GM21576 (cell line): ENCODE measurements at regions not wholly inside any gene's neighbourhood (a gene's known extent, or its start where the extent isn't known, plus 50 kb on each side); places are given as distances from the start of the nearest gene placed in this dataset.
"Not testable (repeated sequence)": the region's sequence is repeated elsewhere in the genome, so short reads cannot be mapped to it uniquely, and the experiment has no call there.

Source experiments
- ATAC-seq: cut with Tn5 transposase; IDR thresholded peaks from one replicate; pipeline ENCODE4 v1.9.1; 2021; ENCODE audit warnings: mild to moderate bottlenecking, moderate library complexity; ENCODE audit not compliant: unreplicated experiment

DNA sequence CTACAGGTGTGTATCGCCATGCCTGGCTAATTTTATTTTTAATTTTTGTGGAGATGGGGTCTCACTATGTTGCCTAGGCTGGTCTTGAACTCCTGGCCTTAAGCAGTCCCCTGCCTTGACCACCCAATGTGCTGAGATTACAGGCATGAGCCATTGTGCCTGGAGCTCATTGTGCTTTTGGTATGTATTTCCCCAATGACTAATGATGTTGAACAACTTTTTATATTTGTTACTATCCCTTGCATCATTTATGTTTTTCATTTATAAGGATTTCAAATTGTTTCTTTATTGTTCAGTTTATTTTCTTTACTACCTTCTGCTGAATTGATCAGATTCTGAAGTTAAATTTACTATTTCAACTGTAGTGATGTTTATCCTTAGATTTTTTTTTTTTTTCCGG, 199.7 kb downstream of the CEP135 start:
- ATAC-seq, result no peak

DNA sequence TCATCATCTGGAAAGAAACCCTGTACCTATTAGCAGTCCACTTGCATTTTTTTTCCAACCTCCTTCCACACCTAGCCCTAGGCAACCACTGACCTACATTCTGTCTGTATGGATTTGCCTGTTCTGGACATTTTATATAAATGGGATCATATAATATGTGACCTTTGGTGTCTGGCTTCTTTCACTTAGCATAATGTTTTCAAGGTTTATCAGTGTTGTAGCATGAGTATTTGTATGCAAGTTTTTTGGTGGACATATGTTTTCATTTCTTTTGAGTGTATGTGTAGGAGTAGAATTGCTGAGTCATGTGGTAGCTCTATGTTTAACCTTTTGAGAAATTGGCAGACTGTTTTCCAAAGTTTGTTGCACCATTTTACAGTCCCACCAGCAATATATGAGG, 198.6 kb downstream of the CEP135 start:
- no peak for ATAC-seq

DNA sequence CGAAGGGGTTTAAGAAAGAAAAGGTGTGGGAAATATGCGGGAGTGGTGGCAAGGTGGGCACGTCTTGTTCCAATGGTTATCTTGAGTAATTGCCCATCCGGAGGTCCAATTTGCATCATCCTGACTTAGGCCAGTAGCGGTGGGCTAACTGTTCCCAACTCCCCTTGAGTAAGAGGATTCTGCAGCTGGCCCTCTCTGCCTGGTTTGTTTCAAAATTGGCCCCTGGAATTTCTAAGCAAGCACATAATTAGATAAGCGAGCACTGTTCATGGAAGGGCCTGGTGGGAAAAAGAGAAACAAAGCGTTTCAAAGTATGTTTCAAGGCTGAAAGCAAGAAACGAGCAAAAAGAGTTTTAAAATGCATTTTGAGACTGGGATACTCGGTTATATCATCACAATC, 198.2 kb downstream of the CEP135 start:
- ATAC-seq, result no peak

DNA sequence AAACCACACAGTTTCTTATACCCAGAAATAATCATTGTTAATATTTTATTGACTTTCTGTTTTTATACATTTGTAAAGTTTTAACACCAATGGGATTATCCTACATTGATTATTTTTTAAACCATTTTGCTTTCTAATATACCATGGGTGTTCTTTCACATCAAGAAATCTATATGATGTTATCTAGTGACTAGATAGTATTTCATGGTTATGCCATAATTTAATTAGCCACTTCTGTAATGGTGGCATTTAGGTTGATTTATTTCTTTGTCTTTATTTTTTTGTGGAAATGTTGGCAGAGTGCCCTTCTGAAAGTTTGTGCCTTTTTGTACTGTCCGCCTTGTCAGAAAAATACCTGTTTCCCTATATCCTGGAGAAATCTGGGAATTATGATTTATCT, 193.3 kb downstream of the CEP135 start:
- no peak for ATAC-seq

DNA sequence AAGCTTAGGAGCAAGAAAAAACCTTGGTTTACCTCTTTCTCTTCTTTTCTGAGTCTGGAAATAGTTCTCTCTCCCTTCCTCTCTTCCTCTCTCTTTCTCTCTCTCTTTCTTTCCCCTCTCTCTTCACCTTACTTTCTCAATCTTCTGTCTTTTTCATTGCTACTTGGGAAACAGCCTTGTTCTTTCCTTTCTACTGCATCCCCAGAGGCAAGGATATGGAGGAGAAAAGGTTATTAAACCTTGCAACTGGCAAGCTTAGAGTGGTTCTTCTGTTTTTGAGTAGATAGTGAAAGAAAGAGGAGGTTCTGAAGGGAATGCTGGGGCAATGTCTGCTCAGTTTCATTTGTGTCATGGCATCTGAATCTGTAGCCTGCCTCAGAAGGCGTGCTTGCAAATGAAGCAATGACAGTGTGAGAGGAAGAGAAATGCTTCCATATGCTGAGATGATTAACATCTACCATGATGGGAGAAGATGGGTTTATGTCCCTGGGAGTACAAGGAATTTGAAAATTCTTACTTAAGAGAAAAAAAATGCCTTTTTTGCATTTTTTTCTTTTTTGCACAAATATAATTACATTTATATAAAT, 190.6 kb downstream of the CEP135 start:
- no peak for ATAC-seq

DNA sequence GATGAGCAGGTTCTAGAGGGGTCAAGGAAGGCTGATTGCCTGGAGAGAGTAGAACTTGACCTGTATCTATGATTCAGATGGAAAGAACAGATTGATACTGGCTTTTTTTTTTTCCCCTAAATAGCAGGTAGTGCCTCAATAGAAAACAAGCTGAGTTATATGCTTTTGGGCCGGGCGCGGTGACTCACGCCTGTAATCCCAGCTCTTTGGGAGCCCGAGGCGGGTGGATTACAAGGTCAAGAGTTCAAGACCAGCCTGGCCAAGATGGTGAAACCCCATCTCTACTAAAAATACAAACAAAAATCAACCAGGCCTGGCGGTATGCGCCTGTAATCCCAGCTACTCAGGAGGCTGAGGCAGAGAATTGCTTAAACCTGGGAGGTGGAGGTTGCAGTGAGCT, 186.1 kb downstream of the CEP135 start:
- not testable (repeated sequence) for ATAC-seq

DNA sequence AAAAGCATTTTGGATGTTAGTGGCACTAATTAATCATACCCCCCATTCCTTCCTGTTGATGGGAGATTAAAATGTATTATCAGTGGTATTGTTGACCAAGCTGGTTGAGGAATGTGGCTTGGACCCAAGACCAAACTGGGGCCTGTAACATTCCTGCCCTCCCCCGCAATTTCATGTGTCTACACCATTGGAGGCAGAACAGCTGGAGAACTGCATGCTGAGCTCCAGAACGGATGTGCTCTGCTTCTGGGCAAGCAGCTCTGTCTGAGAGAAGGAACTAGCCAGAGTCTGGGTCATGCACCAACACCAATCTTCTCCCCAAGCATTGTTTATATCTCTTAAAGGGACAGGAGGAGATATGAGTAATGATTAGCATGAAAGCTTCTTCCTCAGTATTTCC, 185.5 kb downstream of the CEP135 start:
- no peak for ATAC-seq

DNA sequence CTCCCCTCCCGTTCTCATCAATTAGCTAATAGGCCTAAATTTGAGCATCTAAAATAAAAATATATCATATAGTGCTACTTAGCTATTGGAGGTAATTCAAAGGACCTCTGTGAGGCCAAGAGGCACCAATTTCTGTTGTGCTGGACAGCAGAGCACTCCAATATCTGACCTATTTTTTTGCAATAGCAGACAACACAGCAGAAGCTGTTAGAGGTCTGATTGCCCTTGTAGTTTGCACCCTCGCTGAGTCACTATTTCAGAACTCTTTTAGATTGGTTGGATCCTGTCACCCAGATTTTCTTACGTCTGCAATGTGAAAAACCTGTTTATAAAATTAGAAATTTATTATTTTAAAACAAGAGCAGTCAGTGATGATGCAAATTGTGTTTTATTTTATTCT, 184.1 kb downstream of the CEP135 start:
- no peak for ATAC-seq

DNA sequence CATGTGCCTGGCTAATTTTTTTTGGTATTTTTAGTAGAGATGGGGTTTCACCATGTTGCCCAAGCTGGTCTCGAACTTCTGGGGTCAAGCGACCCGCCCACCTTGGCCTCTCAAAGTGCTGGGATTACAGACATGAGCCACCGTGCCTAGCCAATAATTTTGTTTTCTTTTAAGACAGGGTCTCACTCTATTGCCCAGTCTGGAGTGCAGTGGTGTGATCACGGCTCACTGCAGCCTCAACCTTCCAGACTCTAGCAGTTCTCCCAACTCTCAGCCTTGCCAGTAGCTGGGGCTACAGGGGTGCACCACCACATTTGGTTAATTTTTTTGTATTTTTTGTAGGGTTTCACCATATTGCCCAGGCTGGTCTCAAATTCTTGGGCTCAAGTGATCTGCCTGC, 183.4 kb downstream of the CEP135 start:
- not testable (repeated sequence) for ATAC-seq

DNA sequence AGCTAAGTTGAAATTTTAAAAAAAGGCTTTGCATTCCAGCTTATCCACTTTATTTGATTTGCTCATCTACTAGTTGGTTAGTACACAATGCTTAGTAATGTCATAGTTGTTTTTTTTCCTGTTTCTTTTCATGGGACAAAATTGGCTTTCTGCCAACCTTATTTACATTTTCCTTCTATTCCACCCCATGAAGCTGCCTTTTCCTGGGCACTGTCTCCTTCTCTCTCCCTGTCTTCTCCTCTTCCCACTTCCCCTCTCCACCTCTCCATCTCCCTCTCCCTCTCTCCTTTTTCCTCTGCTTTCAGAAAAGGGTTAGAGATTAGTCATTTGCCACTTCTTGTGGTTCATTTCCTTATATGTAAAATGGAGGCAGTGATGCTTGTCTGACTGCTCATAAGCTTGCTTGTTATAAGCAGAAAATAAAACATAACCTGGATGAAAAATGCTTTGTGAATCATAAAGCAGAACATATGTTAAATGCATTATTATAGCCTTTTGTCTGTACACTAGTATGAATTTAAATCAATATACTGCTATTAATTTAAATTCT, 181.9 kb downstream of the CEP135 start:
- no peak for ATAC-seq

DNA sequence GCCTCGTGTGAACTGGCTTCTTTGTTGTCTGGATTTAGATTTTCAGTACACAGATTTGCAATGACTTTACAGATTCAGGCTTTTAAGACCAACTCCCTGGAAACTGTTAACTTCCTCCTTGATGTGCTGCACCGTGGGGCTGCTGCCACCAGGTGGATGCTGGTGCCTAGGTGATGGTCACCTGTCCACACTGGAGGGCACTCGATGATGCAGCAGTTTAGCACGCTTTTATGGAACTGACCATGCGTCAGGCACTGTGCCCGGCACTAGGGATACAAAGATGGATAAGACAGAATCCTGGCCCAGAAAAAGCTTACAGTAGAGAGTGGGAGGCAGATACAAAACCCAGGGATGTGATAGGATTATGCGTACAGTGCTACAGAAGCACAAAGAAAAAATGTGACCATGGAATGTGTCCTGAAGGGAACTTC, 180.7 kb downstream of the CEP135 start:
- peak; percentile 68 for ATAC-seq

DNA sequence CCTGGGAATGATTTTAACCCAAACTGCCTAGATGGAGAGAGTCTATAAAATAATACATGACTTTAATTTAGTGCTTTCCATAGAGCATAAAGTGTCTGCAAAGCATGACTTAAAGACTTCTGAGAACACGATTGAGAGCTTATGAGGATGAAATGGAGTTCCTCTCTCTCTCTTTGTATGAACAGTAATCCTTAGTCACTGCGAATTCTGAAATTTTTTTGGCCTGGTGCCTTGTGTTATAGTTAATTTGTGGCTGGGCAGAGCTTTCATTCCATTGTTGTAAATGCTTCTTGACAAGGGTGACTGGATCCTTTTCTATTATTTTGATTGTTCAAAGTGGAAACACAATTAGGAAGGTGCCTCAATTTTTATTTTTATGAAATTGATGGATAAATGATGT, 179.5 kb downstream of the CEP135 start:
- no peak for ATAC-seq

DNA sequence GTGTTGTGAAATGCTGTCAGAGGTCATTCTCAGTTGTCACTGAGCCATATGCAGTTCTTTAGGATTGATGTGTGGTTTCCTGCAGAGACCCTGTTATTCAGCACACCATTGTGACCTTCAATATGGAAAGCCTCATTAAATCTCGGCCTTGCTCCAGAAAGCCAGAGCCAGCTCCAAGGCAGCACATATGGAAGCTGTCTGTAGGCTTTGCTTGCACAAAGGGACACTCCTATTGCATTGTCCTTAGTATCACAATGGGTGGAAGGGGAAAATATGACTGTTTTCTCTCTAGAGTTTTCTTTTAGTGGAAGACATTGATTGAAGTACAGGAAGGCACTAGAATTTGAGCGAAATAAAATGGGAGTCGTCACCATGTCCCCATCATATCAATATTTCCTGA, 179.0 kb downstream of the CEP135 start:
- no peak for ATAC-seq

DNA sequence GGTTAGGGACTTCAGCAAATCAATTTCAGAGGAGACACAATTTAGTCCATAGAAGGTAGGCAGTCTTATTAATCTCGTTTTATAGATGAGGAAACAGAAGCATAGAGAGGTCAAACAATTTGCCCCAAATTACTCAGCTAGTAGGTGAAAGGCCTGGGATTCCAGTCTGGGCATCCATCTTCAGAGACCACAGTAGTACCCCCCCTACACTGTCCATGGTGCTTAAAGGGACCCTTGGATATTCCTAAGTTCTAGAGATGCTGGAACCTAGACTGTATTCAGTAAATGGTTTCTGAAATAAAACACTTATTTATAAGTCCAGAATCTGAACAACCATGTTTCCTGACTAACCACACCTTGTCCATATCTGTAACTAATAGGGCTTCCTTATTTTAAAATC, 174.8 kb downstream of the CEP135 start:
- ATAC-seq, result no peak

DNA sequence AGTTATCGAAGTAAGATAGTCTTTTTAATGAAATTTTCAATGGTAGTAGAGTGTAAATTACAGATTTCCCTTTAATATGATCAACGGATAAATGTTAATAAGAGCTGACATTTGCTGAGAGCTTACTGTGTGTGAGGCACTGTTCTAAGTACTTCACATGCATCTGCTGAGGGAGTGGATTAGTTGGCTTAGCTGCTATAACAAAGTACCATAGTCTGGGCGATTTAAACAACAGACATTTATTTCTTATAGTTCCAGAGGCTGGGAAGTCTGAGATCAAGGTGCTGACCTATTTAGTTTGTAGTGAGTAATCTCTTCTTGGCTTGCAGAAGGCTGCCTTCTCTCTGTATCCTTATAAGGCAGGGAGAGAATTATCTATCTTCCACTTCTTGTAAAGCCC, 174.3 kb downstream of the CEP135 start:
- ATAC-seq, result no peak

DNA sequence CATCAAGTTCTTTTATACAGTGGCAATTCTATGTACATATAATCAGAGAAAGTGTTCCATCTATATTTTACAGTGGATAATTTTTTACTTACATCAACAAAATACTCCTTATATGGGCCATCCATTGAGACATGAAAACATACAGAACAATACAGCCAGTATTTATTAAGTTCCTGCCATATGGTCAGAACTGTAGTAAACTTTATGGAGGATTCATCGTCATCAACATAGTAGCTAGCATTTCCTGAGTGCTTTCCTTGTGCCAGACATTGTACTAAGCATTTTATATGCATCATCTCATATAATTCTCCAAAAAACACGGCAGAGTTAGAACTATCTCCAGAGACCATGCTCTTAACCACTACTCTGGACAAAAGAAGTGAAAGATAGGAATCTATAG, 170.1 kb downstream of the CEP135 start:
- no peak for ATAC-seq

DNA sequence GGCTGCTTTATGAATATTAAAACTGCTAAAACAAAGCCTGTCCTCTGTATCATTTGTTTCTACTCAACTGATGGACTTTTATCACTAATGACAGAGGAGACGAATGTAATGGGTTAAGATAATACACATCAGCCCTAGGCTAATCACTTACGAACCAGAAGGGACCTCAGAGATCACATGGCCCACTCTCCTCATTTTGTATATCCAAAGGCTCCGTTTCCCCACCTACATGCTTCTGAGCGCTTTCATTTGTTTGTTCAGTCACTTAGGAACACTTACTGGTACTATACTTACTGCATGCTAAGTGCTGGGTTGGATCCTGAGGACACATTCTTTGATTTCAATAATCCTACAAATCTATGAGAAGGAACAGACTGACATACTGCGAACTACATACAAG, 169.3 kb downstream of the CEP135 start:
- no peak for ATAC-seq

DNA sequence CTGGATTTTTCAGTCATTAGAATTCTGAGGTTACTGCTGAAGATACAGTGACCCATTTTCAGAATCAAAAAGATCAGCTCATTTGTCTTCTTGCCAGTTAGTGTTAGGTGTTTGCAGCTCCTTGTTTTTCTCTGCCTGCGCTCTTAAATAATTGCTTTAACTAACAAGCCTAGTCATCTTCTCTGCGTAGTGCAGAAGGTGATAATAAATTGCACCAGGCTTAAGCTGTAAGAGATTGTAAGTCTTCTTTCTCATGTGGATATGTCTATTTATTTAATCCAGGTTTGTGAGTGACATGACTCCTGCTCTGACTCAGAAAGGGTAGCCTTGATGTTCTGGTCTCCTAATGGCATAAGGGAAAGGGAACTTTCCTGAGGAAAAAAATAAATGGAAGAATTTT, 167.2 kb downstream of the CEP135 start:
- no peak for ATAC-seq

DNA sequence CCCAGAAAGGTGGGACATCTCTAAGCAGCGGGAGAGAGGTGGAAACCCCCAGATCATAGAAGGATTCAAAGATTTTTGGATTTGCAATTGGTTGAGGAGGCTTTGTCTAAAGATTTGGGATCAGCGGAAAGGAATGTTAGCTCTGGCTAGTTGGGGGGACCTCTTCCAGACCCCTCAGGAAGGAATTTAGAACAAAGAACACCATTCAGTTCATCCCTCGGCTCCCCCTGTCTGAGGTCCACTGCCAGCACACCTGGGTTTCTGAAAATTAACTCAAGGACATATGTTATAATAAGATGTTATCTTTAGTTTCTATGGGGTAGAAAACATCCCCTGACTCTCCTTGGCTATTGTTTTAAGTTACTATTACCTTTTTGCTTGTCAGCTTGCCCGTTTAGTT, 163.6 kb downstream of the CEP135 start:
- ATAC-seq, result no peak

DNA sequence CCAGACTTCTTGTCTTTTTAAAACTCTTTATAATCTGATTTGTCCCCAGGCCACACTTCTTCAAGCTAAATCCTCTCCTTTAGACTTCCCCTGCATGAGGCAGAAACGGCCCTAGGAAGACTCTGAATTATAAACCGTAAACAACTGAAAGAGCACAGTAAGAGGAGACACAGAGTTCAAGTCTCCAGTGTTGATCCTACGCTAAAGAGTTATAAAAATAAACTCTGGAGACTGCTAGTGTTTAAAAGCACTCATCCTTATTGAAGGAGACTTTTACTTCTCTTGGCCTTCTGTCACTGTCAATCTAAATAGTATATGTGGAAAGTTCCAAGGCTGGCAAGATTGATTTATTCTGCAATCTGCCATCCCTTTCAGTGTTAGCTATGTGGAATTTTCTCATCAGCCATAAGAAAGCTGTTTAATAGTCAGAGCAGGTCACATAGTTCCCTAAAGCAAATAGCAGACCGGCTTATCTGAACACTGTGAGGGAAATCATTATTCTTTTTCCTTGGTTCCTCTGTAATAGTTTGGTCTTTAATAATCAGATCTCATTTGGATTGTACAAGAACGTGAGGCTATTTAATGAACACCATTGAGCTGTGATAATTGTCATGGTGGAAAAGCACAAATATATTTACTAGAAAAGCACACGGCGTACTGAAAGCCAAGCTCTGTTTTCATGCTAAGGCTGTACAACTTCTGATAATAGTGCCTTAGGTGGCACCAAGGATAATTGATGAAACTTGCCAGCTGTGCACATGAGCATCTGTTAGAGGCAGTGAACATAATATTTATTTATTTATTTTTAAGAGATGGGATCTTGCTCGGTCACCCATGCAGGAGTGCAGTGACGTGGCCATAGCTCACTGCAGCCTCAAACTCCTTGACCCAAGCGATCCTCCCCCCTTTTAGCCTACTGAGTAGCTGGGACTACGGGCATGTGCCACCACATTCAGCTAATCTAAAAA, 157.7 kb downstream of the CEP135 start:
- no peak for ATAC-seq

DNA sequence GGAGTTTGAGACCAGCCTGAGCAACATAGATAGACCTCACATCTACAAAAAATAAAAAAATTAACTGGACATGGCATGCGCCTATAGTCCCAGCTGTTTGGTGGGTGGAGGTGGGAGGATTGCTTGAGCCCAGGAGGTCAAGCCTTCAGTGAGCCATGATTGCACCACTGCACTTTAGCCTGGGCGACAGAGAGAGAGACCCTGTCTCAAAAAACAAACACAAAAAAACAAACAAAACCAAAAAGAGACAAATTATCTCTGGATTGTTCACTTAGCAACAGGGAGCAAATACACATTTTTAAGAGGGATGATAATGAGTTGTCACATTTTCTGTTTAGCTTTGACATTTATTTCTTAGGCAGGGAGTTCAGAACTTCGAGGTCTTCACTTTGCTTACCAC, 155.4 kb downstream of the CEP135 start:
- ATAC-seq, result no peak

DNA sequence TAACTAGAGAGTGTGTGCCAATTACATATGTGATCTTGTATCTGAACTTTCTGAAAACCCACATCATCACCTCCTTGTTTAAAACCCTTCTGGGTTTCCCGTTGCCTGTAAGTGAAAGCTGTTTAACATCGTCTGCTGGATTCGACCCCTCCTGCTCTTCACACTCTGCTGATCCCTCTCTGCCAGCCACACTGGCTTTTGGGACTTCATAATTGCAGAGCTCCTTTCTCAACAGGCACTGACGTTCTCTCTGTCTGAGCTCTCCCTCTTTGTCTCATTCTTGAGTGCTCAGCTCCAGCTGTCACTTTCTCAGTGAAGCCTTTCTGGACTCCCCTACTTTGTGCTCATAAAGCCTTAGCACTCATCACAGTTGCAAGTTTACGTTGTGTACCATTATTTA, 153.9 kb downstream of the CEP135 start:
- no peak for ATAC-seq
